NCI-H446 (cell line): ENCODE measurements at regions not wholly inside any gene's neighbourhood (a gene's known extent, or its start where the extent isn't known, plus 50 kb on each side); places are given as distances from the start of the nearest gene placed in this dataset.

ENCODE experiments used
- DNase-seq, 2 experiments: peaks; one replicate each; lab custom pipeline; 2025; lab: John Stamatoyannopoulos, UW

DNA sequence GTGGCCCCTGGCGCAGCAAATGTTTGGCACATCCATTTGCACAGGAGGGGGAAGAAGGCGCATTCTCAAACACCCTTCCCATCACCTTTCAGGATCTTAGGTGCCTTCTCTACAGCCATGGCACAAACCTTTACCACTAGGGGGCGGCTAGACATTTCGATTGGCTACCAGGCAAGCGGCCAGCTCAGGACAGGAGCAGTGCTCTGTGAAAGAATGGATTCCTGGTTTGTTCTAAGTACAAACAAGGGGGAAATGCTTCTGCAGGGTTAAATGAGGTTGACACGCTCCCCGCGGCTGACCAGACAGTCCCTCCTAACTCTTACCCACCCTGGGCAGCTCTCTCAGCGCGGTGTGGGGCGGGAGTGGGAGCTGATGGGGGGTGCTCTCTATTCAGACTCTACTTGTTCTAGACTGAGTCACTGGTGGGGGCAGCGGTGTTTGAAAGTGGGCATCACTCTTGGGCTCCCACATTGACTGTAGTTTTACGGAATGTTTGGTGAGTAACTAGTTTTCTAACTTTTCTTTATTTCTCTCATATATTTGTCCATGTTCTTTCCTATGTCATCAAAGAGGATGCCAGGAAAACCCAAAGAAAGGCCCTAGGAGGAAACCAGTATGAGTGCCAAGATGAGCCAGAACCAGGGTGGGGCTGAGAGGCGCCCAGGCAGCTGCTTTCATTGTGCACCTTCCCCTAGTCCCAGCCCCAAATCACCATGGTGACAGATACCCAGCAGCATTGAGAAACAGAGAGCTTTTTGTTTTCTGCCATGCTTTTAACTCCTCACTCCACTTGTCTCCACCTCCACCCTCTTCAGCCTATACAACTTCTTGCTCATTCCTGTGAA, 61.4 kb upstream of the GPR158 start:
- DNase-seq, result peak; percentile 81 to 91

DNA sequence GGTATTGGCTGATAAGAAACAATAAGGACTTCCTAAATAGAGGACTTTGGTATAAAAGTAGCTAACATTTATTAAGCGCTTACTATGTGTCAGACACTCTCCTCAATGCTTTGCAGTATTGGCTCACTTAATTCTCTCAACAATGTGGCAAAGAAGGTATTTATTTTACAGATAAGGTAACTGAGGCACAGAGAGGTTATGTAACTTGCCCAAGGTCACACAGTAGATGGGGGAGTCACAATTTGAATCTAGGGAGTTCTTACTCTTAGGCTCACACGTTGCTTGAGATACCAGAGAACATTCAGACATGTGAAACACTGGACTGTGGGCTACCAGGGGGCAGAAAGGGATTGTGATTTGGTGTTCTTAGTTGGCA, 60.8 kb upstream of the GPR158 start:
- no peak for DNase-seq

DNA sequence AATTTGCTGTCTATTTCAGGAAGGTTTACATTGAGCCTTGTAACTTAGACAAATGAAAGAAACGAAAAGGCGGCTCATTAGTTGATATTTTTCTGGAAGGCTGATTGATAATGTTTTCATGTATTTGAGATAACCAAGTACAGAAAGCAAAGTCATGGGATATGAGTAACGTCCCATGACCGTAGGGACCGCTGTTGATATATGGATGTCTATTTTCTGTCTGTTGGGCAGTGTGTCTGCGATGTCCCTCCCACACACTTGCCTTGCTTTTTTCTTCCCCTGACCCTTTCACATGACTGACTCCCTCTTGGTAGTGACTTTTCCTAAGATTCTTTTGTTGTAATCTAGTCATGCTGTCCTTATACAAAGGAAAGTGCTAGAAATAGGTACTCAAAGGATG, 57.0 kb upstream of the GPR158 start:
- no peak for DNase-seq

DNA sequence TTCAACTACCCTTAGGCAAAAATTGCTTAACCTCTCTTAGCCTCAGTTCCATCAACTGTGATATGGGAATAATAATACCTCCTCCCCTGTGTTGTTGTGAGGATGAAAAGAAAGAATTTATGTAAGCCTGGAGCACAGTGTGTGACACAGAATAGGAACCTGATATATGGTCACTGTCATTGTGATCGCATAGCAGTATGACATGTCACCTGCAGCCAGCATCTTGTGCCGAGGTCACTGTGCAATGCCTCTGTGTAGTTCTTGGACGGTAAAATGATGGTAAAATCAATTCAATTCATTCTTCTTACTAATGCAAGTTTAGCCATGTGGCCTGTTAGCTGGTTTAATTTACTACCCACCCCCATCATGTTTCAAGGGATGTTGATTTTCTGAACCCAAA, 54.6 kb upstream of the GPR158 start:
- DNase-seq, result no peak
